Activated CD4-positive, alpha-beta T cell treated with anti-CD3 and anti-CD28 coated beads, Interleukin-2, Interleukin-4, amounts not matched to agents 100 ng/mL and 50 ng/mL, durations not matched to agents 16 hours and 8 hours (primary cell): ENCODE measurements at regions not wholly inside any gene's neighbourhood (a gene's known extent, or its start where the extent isn't known, plus 50 kb on each side); places are given as distances from the start of the nearest gene placed in this dataset.
"Not testable (repeated sequence)": the region's sequence is repeated elsewhere in the genome, so short reads cannot be mapped to it uniquely, and the experiment has no call there.

Experiments used
- DNase-seq: peaks from one replicate; pipeline ENCODE4 v3.0.0-alpha.2; 2020; ENCODE audit warnings: low spot score

DNA sequence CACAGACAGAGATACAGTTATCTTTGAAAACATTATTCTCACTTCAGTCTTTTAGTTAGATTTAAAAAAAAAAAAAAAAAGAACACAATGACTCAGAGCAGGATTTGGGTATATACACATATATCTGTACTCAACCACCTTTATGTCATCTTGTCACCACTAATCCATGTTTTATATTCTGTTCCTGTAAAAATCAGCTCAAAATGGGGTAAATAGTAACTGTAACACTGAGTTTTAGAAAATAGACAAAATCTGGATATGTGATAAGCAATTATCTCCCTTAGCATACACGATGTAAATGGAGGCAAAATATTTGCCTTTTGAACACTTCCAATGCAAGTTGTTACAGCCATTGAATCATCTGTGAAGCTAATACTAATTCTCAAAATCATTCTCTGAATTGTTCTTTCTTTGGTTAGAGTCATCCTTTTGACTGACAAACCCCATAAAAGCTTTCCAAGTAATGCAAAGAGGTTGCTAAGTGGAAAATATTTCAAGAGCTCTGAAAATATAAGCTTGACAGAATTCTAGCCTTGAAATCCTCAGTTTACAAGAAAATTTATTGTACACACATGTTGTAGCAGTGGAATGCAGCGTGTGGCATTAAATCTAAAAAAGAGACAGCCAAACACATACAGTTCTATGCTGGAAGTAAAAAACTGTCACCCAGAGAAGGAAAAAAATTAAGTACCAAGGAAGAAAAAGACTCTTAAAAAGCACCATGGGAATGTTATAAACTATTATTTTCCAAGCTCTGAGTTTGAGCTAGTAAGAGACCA lies 502.2 kb upstream of the PHF14 start:
- DNase-seq, result no peak

DNA sequence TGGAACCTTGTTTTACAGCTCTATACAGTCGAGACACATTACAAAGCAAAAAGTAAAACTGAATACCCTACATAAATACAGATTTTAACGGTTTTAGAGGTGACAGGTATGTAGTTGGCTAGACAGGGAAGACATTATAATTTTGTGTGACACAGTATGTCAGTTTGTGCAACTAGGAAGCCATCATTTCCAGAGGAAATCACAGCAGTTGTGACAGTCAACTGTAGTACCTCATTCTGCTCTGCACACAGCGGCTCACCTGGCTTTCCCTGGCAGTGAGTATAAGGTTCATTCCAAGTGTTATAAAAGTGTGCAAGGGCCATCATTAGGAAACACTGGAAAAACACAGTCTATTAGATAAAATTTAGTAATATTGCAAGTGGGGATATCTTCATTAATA lies 501.6 kb upstream of the PHF14 start:
- DNase-seq, result no peak

DNA sequence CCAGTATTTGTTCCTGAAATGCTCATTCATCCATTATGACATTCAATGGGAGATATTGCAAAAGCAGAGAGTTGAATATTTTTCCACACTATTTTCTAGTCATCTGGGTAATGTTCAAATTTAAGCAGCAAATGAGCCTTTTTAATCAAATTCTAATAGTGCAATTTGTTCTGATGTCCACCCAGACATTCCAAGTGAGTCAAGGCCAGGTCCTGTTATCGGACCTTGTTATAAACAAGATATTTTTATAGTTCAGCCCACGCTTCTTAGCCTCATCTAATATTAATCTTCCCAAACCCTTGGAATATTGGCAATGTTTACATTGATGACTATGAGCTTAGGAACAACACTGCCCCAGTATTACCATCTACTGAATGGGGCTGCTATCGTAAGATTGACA lies 500.1 kb upstream of the PHF14 start:
- no peak for DNase-seq

GRCh38 chr7:10474048-10474447 lies 499.6 kb upstream of the PHF14 start:
- DNase-seq, result no peak

DNA sequence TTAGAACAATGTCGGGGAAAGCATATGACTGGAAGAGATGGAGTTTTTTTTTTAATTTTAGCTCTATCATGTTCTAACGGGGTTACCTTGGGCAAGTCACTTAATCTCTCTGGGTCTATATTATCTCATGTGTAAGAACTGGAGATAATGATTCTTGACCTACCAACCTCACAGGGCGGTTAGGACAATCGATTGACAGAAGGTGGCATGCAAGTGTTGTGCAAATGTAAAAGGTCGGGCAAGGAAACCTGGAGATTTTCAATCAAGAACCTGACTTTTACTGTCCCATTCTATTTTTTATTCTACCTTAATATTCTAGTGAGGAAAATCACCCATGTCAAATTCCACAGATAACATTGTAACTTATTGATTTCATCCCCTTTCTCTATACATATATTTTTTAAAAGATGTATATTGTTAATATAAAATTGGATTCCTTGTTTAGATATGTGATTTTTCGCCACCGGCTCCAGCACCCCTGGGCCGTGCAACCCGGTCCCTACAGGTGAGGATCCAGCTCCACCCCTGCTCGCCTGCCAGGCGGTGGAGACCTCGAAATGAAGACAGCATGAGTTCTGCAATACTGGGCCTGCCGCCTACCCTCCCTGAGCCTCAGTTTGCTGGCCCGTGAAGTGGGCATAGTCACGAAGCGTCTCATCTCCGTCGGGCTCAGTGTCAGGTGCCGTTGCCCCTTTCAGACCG lies 497.6 kb upstream of the PHF14 start:
- no peak for DNase-seq

DNA sequence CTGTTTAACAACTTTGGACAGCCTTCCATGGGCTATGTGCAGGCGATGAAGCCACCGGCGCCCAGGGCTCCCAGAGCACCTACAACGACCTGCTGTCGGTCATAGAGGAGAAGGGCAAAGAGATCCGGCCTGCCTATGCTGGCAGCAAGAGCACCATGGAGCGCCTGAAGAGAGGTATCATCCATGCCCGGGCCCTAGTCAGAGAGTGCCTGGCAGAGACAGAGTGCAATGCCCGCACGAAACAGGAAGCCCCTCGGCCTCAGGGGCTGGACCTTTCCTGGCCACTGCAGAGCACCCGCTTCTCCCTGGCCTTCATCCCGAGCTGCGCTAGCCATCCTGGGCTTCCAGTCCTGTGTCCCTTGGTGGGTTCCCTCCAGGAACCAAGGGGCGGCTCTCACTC lies 497.0 kb upstream of the PHF14 start:
- no peak for DNase-seq

- no peak for DNase-seq
Observed at GRCh38 chr7:10483671-10484070, 490.0 kb upstream of the PHF14 start.

DNA sequence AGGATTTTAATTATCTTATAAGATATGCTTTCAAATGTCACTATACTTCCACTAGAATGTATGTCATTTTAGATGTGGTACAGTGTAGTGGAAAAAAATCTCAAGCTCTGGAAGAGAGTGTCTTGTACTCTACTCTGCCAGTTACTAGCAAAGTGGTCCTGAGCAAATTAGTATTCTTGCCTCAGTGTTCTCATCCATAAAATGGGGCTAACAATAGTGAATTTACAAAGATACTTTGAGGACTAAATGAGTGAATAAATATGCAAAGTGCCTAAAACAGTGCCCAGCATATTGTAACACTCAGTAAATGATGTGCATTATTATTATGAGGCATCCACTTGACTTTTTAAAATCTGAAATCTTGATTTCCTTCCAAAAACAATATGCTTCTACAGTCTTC lies 488.9 kb upstream of the PHF14 start:
- DNase-seq, result no peak

DNA sequence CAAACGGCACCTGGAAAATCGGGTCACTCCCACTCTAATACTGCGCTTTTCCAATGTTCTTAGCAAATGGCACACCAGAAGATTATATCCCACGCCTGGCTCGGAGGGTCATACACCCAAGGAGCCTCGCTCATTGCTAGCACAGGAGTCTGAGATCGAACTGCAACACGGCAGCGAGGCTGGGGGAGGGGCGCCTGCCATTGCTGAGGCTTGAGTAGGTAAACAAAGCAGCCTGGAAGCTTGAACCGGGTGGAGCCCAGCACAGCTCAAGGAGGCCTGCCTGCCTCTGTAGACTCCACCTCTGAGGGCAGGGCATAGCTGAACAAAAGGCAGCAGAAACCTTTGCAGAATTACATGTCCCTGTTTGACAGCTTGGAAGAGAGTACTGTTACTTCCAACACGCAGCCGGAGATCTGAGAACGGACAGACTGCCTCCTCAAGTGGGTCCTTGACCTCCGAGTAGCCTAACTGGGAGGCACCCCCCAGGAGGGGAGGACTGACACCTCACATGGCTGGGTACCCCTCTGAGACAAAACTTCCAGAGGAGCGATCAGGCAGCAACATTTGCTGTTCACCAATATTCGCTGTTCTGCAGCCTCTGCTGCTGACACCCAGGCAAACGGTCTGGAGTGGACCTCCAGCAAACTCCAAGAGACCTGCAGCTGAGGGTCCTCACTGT lies 472.3 kb upstream of the PHF14 start:
- not testable (repeated sequence) for DNase-seq

- no peak for DNase-seq
Observed at GRCh38 chr7:10507032-10507431, 466.6 kb upstream of the PHF14 start.

DNA sequence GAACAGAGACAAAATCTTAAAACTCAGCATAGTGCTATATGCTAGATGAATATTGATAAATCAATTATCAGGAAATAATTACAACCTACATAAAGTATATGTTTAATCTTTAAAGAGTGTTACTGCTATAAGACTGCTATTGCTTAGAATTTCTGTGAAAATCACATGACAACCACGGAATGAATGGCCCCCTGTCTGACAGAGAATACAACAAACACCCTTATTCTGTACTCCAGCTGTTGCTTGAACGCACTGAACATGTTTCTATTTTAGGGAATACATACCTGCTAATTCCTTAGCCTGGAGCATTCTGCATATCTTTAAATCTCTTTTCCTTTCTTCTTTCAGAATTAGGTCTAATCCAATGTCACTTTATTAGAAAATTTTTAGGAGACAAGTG lies 452.4 kb upstream of the PHF14 start:
- DNase-seq, result no peak

DNA sequence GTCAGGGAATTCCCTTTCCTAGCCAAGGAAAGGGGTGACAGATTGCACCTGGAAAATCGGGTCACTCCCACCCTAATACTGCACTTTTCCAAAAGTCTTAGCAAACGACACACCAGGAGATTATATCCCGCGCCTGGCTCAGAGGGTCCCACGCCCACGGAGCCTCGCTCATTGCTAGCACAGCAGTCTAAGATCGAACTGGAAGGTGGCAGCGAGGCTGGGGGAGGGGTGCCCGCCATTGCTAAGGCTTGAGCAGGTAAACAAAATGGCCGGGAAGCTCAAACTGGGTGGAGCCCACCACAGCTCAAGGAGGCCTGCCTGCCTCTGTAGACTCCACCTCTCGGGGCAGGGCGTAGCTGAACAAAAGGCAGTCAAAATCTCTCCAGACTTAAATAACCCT lies 440.2 kb upstream of the PHF14 start:
- not testable (repeated sequence) for DNase-seq

GRCh38 chr7:10536561-10536960 lies 437.1 kb upstream of the PHF14 start:
- DNase-seq, result no peak

DNA sequence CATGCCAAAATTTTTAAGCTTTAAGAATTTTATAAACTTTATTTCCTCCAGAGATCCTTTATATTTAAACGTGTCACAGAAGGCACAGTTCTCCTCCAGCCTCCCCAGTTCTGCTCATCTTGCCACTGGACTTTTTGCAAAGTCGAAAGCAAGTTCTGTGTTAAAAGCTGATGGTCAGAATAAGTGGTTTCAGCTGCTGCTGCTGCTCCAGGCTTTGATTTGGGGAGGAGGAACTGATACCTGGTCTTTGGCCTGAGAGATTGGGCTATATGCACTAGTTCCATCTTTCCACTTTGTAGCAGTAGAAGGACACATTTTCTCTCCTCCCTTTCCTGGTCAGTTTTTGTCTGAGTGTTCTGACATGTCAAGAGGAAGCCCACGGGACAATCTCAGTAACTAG lies 435.9 kb upstream of the PHF14 start:
- DNase-seq, result no peak

DNA sequence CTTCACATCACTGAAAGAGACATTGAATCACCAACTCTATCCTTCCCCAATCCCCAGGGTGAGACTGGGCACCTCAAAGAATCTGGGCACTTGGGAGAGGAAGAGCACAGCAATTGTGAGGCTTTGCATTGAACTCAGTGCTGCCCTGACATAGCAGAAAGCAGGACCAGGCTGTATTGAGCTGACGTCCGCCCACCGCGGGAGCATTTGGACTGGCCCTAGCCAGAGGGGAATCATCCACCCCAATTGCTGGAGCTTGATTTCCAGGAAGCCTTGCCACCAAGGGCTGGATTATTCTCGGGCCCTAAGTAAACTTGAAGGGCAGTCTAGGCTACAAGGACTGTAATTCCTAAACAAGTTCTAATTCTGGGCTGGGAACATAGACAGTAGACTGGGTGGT lies 416.3 kb upstream of the PHF14 start:
- DNase-seq, result no peak

DNA sequence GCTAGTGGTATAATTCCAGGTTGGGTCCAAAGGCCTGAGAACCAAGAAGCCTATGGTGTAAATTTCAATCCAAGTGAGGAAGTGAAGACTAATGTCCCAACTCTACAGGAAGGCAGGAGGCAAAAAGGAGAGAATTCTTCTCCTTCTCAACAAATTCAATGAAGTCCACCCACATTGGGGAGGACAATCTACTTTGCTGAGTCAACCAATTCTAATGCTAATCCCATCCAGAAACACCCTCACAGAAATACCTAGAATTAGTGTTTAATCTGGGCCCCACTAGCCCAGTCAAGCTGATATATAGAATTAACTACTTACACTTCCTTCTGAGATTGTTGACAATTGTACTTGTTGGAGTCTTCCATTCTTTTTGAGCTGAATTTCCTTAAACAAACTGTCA lies 413.2 kb upstream of the PHF14 start:
- DNase-seq, result no peak

DNA sequence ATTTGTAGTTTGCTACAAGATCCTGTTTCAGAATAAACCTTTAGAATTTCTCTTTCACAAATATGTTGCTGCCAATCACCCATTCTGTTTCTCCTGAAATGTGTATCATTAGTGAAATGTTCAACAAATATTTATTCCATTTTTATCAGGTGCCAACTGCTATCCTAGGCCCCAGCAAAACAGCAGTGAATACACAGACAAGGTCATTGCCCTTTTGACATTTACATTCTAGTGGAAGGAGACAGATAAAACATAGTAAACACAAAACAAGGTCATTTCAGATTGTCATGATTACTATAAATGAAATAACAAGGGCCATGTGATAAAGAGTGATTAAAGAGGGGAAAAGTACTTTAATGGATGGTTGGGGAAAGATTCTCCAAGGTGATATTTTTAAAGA lies 404.8 kb upstream of the PHF14 start:
- no peak for DNase-seq

DNA sequence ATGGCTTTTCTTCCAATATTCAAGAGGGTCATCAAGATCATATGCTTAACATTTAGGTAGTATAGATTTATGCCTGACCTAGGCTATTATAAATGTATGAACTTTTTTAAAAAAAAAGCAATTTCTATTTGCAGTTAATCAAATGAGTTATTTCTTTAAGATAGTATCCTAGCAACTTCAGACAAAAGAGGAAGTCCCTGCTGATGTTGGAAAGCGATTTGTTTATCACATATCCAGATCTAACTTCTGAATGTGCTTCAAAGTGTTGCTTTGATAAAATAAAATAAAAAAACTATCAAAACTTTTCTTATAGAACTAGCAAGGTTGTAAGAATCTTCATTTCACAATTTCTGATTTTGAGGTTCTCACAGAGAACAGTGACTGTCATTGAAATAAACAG lies 401.9 kb upstream of the PHF14 start:
- DNase-seq, result no peak

DNA sequence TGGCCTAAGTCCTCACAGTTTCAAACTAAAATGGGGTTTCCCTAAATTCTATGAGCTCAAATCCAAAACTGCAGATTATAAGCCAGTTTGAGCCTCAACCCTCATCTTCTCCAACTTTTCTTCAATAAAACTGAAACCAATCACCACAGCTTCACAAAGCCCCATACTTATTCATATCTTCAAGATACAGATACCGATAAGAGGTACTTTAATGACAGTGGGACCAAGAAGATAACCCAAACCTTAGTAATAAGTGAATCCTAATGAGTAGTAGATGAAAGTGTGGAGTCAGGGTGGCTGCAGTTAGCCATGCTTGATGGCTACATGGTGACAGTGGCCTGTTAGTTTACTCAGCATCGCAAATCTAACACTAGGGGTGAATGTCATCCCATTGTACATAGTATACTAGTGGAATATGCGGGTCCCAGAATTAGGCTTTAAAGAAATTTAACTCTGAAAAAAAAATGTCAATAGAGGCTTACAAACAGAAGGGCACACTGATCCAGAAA lies 395.8 kb upstream of the PHF14 start:
- no peak for DNase-seq

DNA sequence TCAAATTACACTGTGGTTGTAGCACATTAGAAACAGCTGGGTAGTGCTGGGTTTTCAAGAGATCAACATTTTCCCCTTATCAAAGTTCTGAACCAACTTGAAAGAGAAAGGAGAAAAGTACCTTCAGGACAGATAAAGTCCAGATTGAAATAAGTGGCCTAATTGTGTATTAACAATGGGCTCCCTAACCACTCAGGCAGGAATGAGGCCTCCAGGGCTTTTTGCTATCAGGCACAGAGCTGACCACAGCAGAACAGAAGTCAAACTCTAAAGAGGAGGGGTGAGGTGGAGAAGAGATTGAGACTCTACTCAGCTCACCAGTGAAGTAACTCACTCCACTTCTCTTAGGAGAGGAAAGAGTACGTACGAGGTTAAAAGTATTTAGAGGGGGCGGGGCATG lies 394.1 kb upstream of the PHF14 start:
- no peak for DNase-seq

- no peak for DNase-seq
Observed at GRCh38 chr7:10584886-10585285, 388.8 kb upstream of the PHF14 start.

DNA sequence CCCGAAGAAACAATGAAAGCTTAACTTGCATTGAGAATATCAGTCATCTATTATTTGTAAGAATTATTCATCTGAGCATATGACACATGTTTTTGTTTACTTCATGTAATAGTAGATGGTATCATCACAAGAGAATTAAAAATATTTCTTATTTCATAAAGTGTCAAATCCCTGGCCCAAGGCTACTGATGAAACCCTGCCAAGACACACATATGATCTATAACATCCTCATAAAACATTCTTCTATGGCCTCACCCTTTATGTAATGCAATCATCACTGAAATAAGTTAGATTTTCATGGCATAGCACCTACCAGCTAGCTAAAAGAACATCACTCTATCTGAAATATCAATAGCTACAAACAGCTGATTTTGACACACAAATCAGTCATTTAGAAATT lies 385.6 kb upstream of the PHF14 start:
- no peak for DNase-seq

GRCh38 chr7:10592604-10593003 lies 381.1 kb upstream of the PHF14 start:
- DNase-seq, result no peak
